HEK293T (cell line): ENCODE measurements at regions not wholly inside any gene's neighbourhood (a gene's known extent, or its start where the extent isn't known, plus 50 kb on each side); places are given as distances from the start of the nearest gene placed in this dataset.
"Not testable (repeated sequence)": the region's sequence is repeated elsewhere in the genome, so short reads cannot be mapped to it uniquely, and the experiment has no call there.

ENCODE experiments used
- ARNT ChIP-seq: fragments of 450-650 bp; IDR thresholded peaks from 2 replicates; pipeline ENCODE4 v1.6.1; 2017; ENCODE audit warnings: mild to moderate bottlenecking
- BHLHE40 ChIP-seq: fragments of 450-650 bp; IDR thresholded peaks from 2 replicates; pipeline ENCODE4 v1.6.1; 2016; ENCODE audit warnings: mild to moderate bottlenecking, moderate library complexity, borderline replicate concordance
- ELF4 ChIP-seq: fragments of 450-650 bp; IDR thresholded peaks from 2 replicates; pipeline ENCODE4 v1.6.1; 2017; ENCODE audit warnings: antibody characterized with exemption
- FOXA1 ChIP-seq: fragments of 450-650 bp; IDR thresholded peaks from 2 replicates; pipeline ENCODE4 v1.6.1; 2016; ENCODE audit warnings: mild to moderate bottlenecking
- FOXM1 ChIP-seq: fragments of 450-650 bp; IDR thresholded peaks from 2 replicates; pipeline ENCODE4 v1.6.1; 2017; ENCODE audit warnings: mild to moderate bottlenecking, borderline replicate concordance
- NFRKB ChIP-seq: fragments of 450-650 bp; IDR thresholded peaks from 2 replicates; pipeline ENCODE4 v1.6.1; 2016; ENCODE audit warnings: mild to moderate bottlenecking, moderate library complexity
- SUZ12 ChIP-seq: fragments of 450-650 bp; IDR thresholded peaks from 2 replicates; pipeline ENCODE4 v1.6.1; 2016; ENCODE audit warnings: mild to moderate bottlenecking
- TARDBP ChIP-seq: fragments of 450-650 bp; IDR thresholded peaks from 2 replicates; pipeline ENCODE4 v1.6.1; 2016
- ZNF384 ChIP-seq: fragments of 450-650 bp; IDR thresholded peaks from 2 replicates; pipeline ENCODE4 v1.6.1; 2016

DNA sequence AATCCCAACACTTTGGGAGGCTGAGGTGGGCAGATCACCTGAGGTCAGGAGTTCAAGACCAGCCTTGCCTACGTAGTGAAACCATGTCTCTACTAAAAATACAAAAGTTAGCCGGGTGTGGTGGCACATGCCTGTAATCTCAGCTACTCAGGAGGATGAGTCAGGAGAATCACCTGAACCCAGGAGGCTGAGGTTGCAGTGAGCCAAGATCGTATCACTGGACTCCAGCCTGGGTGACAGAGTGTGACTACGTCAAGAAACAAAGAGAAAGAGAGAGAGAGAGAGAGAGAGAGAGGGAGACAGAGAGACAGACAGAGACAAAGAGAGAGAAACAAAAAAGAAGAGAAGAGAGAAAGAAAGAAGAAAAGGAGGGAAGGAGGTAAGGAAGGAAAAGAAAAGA, 454.0 kb upstream of the CHAC2 start:
- not testable (repeated sequence) for TF ChIP-seq BHLHE40, FOXA1, SUZ12, ARNT, NFRKB, FOXM1, ELF4, TARDBP, ZNF384
